ENCODE measurements at regions not wholly inside any gene's neighbourhood (a gene's known extent, or its start where the extent isn't known, plus 50 kb on each side); places are given as distances from the start of the nearest gene placed in this dataset.

DNA sequence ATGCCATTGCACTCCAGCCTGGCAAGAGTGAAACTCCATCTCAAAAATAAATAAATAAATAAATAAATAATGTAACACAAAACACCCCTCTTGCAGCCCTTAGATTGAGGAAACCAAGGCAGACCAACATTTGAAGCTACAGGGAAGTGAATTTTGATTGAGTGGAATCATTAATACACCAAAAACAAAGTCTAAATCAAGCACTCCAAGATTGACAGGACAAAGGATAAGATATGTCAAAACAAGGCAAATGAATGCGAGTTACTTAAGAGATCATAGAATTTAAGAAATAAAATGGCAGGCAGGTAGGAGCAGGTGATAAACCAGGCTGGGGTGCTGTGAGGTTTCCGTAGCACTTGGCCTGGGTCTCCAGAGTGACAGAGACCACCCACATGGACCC is 54.9 kb upstream of the RAB12 start (continued):
- no peak for TF ChIP-seq ZNF398 (tag by site-specific recombination; IDR thresholded peaks at IDR 0.05)
- no peak for TF ChIP-seq TSHZ1 (tag by site-specific recombination; IDR thresholded peaks at IDR 0.05; ENCODE audit: borderline replicate concordance)
- no peak for TF ChIP-seq ZNF248 (tag by site-specific recombination; IDR thresholded peaks at IDR 0.05)
- no peak for TF ChIP-seq ZNF580 (tag by site-specific recombination; IDR thresholded peaks at IDR 0.05)
- TF ChIP-seq ZFP3 (tag by site-specific recombination; IDR thresholded peaks at IDR 0.05; ENCODE audit: low read depth) = no peak
- no peak for TF ChIP-seq ZNF837 (tag by site-specific recombination; IDR thresholded peaks at IDR 0.05)
- no peak for TF ChIP-seq ZNF701 (tag by site-specific recombination; IDR thresholded peaks at IDR 0.05)
- TF ChIP-seq, protein P1, sequence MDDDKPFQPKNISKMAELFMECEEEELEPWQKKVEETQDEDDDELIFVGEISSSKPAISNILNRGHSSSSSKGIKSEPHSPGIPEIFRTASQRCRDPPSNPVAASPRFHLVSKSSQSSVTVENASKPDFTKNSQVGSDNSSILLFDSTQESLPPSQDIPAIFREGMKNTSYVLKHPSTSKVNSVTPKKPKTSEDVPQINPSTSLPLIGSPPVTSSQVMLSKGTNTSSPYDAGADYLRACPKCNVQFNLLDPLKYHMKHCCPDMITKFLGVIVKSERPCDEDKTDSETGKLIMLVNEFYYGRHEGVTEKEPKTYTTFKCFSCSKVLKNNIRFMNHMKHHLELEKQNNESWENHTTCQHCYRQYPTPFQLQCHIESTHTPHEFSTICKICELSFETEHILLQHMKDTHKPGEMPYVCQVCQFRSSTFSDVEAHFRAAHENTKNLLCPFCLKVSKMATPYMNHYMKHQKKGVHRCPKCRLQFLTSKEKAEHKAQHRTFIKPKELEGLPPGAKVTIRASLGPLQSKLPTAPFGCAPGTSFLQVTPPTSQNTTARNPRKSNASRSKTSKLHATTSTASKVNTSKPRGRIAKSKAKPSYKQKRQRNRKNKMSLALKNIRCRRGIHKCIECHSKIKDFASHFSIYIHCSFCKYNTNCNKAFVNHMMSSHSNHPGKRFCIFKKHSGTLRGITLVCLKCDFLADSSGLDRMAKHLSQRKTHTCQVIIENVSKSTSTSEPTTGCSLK (tag by site-specific recombination; IDR thresholded peaks at IDR 0.05) = no peak
- no peak for TF ChIP-seq ZEB2 (tag by site-specific recombination; IDR thresholded peaks at IDR 0.05)
- TF ChIP-seq ZNF555 (tag by site-specific recombination; conservative IDR thresholded peaks at IDR 0.05) = no peak

DNA sequence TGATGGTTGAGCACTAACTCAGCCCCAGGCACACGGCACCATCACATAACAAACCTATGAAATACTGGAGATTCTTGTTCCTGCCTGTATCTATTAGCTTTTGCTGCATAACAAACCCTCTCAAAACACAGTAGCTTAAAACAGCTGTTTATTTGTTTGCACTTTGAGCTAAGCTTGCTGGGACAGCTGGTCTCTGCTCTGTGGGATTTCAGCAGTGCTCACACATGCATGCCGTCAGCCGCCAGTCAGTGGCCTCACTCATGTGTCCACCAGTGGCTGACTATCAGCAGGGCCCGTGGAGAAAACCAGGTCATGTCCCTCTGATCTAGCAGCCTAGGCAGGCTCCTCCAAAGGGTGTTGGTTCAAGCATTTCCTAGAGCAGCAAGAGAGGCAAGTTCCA is 52.8 kb upstream of the RAB12 start:
- Histone ChIP-seq H3K9me3 (ENCODE audit: control insufficient read depth, insufficient read depth, low read depth, low read length) (no peaks in the 10 kb centered on the region), H3K4me1 (ENCODE audit: control insufficient read depth, insufficient read depth, low read length) (no peaks in the 10 kb centered on the region), H3K27ac (ENCODE audit: extremely low read depth, low read depth, low read length) (no peak overlapping the region), H3K36me3 (ENCODE audit: control insufficient read depth in 2 of 2, insufficient read depth in 1 of 2, low read length in 2 of 2) (no peaks in the 10 kb centered on the region), H3K4me3 (ENCODE audit: low read depth, low read length) (no peak overlapping the region)
- POLR2A ChIA-PET = interaction anchor here (0.7 kb wide), 1 partner anchor 8 kb away, joined by 3 read pairs; no protein-coding TSS in a partner anchor
- CTCF ChIA-PET = interaction anchor here (0.6 kb wide), 1 partner anchor 433 kb away, joined by 5 read pairs; no protein-coding TSS in a partner anchor
- no peak for TF ChIP-seq ZNF23 (tag by site-specific recombination; IDR thresholded peaks at IDR 0.05; ENCODE audit: borderline replicate concordance)
- TF ChIP-seq ZNF37A (tag by site-specific recombination; IDR thresholded peaks at IDR 0.05) = no peak
- no peak for TF ChIP-seq ZNF521 (tag by site-specific recombination; IDR thresholded peaks at IDR 0.05)
- no peak for TF ChIP-seq ZFHX2 (tag by site-specific recombination; conservative IDR thresholded peaks at IDR 0.05)
- no peak for TF ChIP-seq ZNF768 (tag by site-specific recombination; IDR thresholded peaks at IDR 0.05)
- TF ChIP-seq ZNF146 (tag by site-specific recombination; IDR thresholded peaks at IDR 0.05) = no peak
- TF ChIP-seq, protein P2, sequence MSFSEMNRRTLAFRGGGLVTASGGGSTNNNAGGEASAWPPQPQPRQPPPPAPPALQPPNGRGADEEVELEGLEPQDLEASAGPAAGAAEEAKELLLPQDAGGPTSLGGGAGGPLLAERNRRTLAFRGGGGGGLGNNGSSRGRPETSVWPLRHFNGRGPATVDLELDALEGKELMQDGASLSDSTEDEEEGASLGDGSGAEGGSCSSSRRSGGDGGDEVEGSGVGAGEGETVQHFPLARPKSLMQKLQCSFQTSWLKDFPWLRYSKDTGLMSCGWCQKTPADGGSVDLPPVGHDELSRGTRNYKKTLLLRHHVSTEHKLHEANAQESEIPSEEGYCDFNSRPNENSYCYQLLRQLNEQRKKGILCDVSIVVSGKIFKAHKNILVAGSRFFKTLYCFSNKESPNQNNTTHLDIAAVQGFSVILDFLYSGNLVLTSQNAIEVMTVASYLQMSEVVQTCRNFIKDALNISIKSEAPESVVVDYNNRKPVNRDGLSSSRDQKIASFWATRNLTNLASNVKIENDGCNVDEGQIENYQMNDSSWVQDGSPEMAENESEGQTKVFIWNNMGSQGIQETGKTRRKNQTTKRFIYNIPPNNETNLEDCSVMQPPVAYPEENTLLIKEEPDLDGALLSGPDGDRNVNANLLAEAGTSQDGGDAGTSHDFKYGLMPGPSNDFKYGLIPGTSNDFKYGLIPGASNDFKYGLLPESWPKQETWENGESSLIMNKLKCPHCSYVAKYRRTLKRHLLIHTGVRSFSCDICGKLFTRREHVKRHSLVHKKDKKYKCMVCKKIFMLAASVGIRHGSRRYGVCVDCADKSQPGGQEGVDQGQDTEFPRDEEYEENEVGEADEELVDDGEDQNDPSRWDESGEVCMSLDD (tag by site-specific recombination; IDR thresholded peaks at IDR 0.05) = no peak
- TF ChIP-seq, protein P3, sequence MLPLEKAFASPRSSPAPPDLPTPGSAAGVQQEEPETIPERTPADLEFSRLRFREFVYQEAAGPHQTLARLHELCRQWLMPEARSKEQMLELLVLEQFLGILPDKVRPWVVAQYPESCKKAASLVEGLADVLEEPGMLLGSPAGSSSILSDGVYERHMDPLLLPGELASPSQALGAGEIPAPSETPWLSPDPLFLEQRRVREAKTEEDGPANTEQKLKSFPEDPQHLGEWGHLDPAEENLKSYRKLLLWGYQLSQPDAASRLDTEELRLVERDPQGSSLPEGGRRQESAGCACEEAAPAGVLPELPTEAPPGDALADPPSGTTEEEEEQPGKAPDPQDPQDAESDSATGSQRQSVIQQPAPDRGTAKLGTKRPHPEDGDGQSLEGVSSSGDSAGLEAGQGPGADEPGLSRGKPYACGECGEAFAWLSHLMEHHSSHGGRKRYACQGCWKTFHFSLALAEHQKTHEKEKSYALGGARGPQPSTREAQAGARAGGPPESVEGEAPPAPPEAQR (tag by site-specific recombination; IDR thresholded peaks at IDR 0.05) = no peak
- TF ChIP-seq ZNF664 (tag by site-specific recombination; IDR thresholded peaks at IDR 0.05) = no peak
- TF ChIP-seq FEZF1 (tag by site-specific recombination; IDR thresholded peaks at IDR 0.05) = no peak
- TF ChIP-seq ZNF785 (tag by site-specific recombination; IDR thresholded peaks at IDR 0.05) = no peak
- TF ChIP-seq ZNF830 (tag by site-specific recombination; IDR thresholded peaks at IDR 0.05; ENCODE audit: low read depth) = no peak
- TF ChIP-seq, protein P4, sequence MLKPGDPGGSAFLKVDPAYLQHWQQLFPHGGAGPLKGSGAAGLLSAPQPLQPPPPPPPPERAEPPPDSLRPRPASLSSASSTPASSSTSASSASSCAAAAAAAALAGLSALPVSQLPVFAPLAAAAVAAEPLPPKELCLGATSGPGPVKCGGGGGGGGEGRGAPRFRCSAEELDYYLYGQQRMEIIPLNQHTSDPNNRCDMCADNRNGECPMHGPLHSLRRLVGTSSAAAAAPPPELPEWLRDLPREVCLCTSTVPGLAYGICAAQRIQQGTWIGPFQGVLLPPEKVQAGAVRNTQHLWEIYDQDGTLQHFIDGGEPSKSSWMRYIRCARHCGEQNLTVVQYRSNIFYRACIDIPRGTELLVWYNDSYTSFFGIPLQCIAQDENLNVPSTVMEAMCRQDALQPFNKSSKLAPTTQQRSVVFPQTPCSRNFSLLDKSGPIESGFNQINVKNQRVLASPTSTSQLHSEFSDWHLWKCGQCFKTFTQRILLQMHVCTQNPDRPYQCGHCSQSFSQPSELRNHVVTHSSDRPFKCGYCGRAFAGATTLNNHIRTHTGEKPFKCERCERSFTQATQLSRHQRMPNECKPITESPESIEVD (tag by site-specific recombination; IDR thresholded peaks at IDR 0.05) = no peak
- no peak for TF ChIP-seq ZNF157 (tag by site-specific recombination; IDR thresholded peaks at IDR 0.05)
